K562 (cell line): ENCODE measurements at regions not wholly inside any gene's neighbourhood (a gene's known extent, or its start where the extent isn't known, plus 50 kb on each side); places are given as distances from the start of the nearest gene placed in this dataset.

Experiments
- ATAC-seq: fragments of 200-7000 bp; cut with Tn5 transposase; 3 replicates; pipeline ENCODE4 v1.9.1; 2020; ENCODE audit warnings: moderate library complexity
- BruUV-seq: library from RNA; stranded (reverse); fragments of 400-500 nt; replicated peaks from 2 replicates; lab custom pipeline; 2021; lab: Mats Ljungman, UMichigan
- CTCF ChIA-PET: fragments of 300-600 bp; formaldehyde crosslinking; extraction: SDS; loops from one replicate; lab custom pipeline; 2021; ENCODE audit warnings: low intra/inter-chr PET ratio; lab: Yijun Ruan, JAX
- POLR2A ChIA-PET: fragments of 300-600, 350-650 bp; sonication (Branson Sonifier 250); formaldehyde crosslinking; extraction: SDS; loops from one replicate; lab custom pipeline; 2021; ENCODE audit warnings: antibody characterized with exemption, inconsistent platforms; lab: Yijun Ruan, JAX
- DNase-seq, 4 experiments: peaks; one replicate each; pipeline versions ENCODE4 v3.0.0 to v3.0.0-alpha.2; 2011 to 2018; ENCODE audit warnings: low spot score in 3 of 4, mixed read lengths in 3 of 4; ENCODE audit errors: extremely low read depth in 1 of 4
- FAIRE-seq: peaks from 2 replicates; lab custom pipeline; 2011; peaks lifted over from hg19 to GRCh38; lab: Jason Lieb, UNC
- H2AFZ ChIP-seq: 2 replicates; pipeline ENCODE4 v1.6.0; 2011; ENCODE audit warnings: low read depth, low read length, control low read depth, inconsistent platforms
- H3K27ac ChIP-seq: fragments of 200-600 bp; 3 replicates; pipeline ENCODE4 v1.8.0; 2011; ENCODE audit warnings: low read depth, mild to moderate bottlenecking, control low read depth, inconsistent platforms, low read length, moderate library complexity, mixed read lengths; ENCODE audit errors: extremely low read depth
- H3K27me3 ChIP-seq, 2 experiments: fragments of 300-600 bp in 1 of 2; 2 replicates in 1 of 2; 3 replicates in 1 of 2; pipeline versions ENCODE4 v1.6.0 to v1.8.0; 2011; ENCODE audit warnings: inconsistent platforms in 2 of 2, low read length in 2 of 2, mild to moderate bottlenecking in 1 of 2, mixed read lengths in 1 of 2, moderate library complexity in 1 of 2; ENCODE audit not compliant: control insufficient read depth in 2 of 2, insufficient read depth in 2 of 2
- H3K36me3 ChIP-seq: fragments of 300-600 bp; 3 replicates; pipeline ENCODE4 v1.8.0; 2011; ENCODE audit warnings: mild to moderate bottlenecking, low read length, inconsistent platforms; ENCODE audit not compliant: control insufficient read depth, insufficient read depth
- H3K4me1 ChIP-seq, 2 experiments: fragments of 200-600 bp in 1 of 2; replicated peaks in 1 of 2; 2 replicates in 1 of 2; 3 replicates in 1 of 2; pipeline versions ENCODE4 v1.5.1 to v1.8.0; 2011; ENCODE audit warnings: inconsistent platforms in 2 of 2, low read length in 2 of 2, mild to moderate bottlenecking in 1 of 2, mixed read lengths in 1 of 2, moderate library complexity in 1 of 2; ENCODE audit not compliant: control insufficient read depth in 2 of 2, insufficient read depth in 2 of 2
- H3K4me2 ChIP-seq: 2 replicates; pipeline ENCODE4 v1.6.1; 2011; ENCODE audit warnings: low read length, control low read depth, inconsistent platforms, mixed read lengths; ENCODE audit not compliant: insufficient read depth
- H3K4me3 ChIP-seq: fragments of 200-600 bp; sonication (generic), shearing (Covaris generic); 2 replicates; pipeline ENCODE4 v1.5.1; 2016; ENCODE audit warnings: control low read depth, inconsistent platforms
- H3K79me2 ChIP-seq: fragments of 200-600 bp; 3 replicates; pipeline ENCODE4 v1.8.0; 2011; ENCODE audit warnings: low read length, inconsistent platforms; ENCODE audit not compliant: control insufficient read depth, insufficient read depth
- H3K9ac ChIP-seq, 2 experiments: 2 replicates each; pipeline versions ENCODE4 v1.6.0 to v1.6.1; 2011; ENCODE audit warnings: low read depth in 2 of 2, low read length in 2 of 2, control low read depth in 1 of 2, inconsistent platforms in 1 of 2, mild to moderate bottlenecking in 1 of 2, mixed read lengths in 1 of 2; ENCODE audit not compliant: insufficient read depth in 1 of 2
- H3K9me1 ChIP-seq: one replicate; pipeline ENCODE4 v1.6.0; 2011; ENCODE audit warnings: inconsistent platforms, mild to moderate bottlenecking, low read length, moderate library complexity; ENCODE audit not compliant: control insufficient read depth, insufficient read depth
- H3K9me3 ChIP-seq: replicated peaks from 2 replicates; pipeline ENCODE4 v1.5.1; 2011; ENCODE audit warnings: low read depth, low read length, inconsistent platforms; ENCODE audit not compliant: control insufficient read depth, insufficient read depth
- H4K20me1 ChIP-seq: replicated peaks from 2 replicates; pipeline ENCODE4 v1.6.1; 2011; ENCODE audit warnings: low read length, inconsistent platforms, mixed read lengths; ENCODE audit not compliant: control insufficient read depth, insufficient read depth
- CBX2 ChIP-seq: fragments of 200-600 bp; sonication (generic); IDR thresholded peaks from one replicate; pipeline ENCODE4 v1.6.1; 2012; ENCODE audit warnings: mild to moderate bottlenecking, low read length, inconsistent platforms; ENCODE audit not compliant: insufficient read depth, poor library complexity, severe bottlenecking
- CEBPB ChIP-seq: fragments of 450-650 bp; IDR thresholded peaks from 2 replicates; pipeline ENCODE4 v1.6.1; 2016; ENCODE audit warnings: missing genetic modification characterization, missing compliant biosample characterization
- CGGBP1 ChIP-seq: fragments of 250-450 bp; sonication (Bioruptor Pico); IDR thresholded peaks from 2 replicates; pipeline ENCODE4 v1.9.0; 2021; ENCODE audit warnings: mild to moderate bottlenecking
- CREB1 ChIP-seq, 2 experiments: sonication (generic) in 1 of 2; formaldehyde crosslinking in 1 of 2; IDR thresholded peaks; 2 replicates each; pipeline versions ENCODE4 v1.6.1 to v1.8.0; 2012 to 2022; ENCODE audit warnings: inconsistent platforms in 1 of 2, mild to moderate bottlenecking in 1 of 2, missing genetic modification reagents in 1 of 2, moderate library complexity in 1 of 2
- CREM ChIP-seq: IDR thresholded peaks from 2 replicates; pipeline ENCODE4 v1.6.1; 2014; ENCODE audit warnings: antibody characterized with exemption, low read depth
- DPF2 ChIP-seq: fragments of 450-650 bp; IDR thresholded peaks from 2 replicates; pipeline ENCODE4 v1.6.1; 2016
- FOXM1 ChIP-seq, 2 experiments: fragments of 450-650 bp in 1 of 2; sonication (generic) in 1 of 2; formaldehyde crosslinking in 1 of 2; IDR thresholded peaks; 2 replicates each; pipeline versions ENCODE4 v1.6.1 to v1.9.0; 2017 to 2022; ENCODE audit warnings: low read depth in 2 of 2, mild to moderate bottlenecking in 2 of 2, missing genetic modification reagents in 1 of 2, moderate library complexity in 1 of 2
- FOXO4 ChIP-seq: fragments of 450-650 bp; formaldehyde crosslinking; IDR thresholded peaks from 2 replicates; pipeline ENCODE4 v1.4.0; 2020; ENCODE audit warnings: mild to moderate bottlenecking, moderate library complexity
- PHF8 ChIP-seq: fragments of 200-600 bp; sonication (generic); IDR thresholded peaks from 2 replicates; pipeline ENCODE4 v1.6.1; 2012; ENCODE audit warnings: mixed run types, mild to moderate bottlenecking, inconsistent platforms, low read length, moderate library complexity, borderline replicate concordance
- PRPF4 ChIP-seq: fragments of 200-400 bp; formaldehyde crosslinking; IDR thresholded peaks from one replicate; pipeline ENCODE4 v1.6.1; 2017; ENCODE audit warnings: low read length, low read depth, mild to moderate bottlenecking; ENCODE audit not compliant: insufficient read depth, poor library complexity, severe bottlenecking
- RHOXF2B ChIP-seq: fragments of 250-450 bp; sonication (Bioruptor Pico); conservative IDR thresholded peaks from 2 replicates; pipeline ENCODE4 v1.5.1; 2021
- SAFB2 ChIP-seq: fragments of 200-400 bp; formaldehyde crosslinking; IDR thresholded peaks from 2 replicates; pipeline ENCODE4 v1.6.1; 2018; ENCODE audit warnings: borderline replicate concordance, low read length, low read depth, moderate library complexity; ENCODE audit not compliant: severe bottlenecking
- SP2 ChIP-seq: IDR thresholded peaks from 2 replicates; pipeline ENCODE4 v1.6.1; 2011; ENCODE audit warnings: mild to moderate bottlenecking, low read depth, low read length, moderate library complexity; ENCODE audit not compliant: poor library complexity, severe bottlenecking; ENCODE audit errors: extremely low read depth
- ZNF347 ChIP-seq: fragments of 450-650 bp; formaldehyde crosslinking; IDR thresholded peaks from 2 replicates; pipeline ENCODE4 v1.4.0; 2020; ENCODE audit warnings: low read depth, mild to moderate bottlenecking, moderate library complexity
- ZNF75A ChIP-seq: fragments of 450-650 bp; formaldehyde crosslinking; IDR thresholded peaks from 2 replicates; pipeline ENCODE4 v1.4.0; 2020; ENCODE audit warnings: mild to moderate bottlenecking
- WGBS: fragments of 100-300 bp; shearing (Covaris generic); methylation state at CpG from one replicate; pipeline ENCODE4 v1.1.6; 2016; ENCODE audit warnings: low coverage, mixed read lengths; ENCODE audit not compliant: insufficient coverage; ENCODE audit errors: missing lambda C conversion rate; 5-methylcytosine and 5-hydroxymethylcytosine counted together
- in situ Hi-C: fragments of 300-500 bp; cut with MboI; formaldehyde crosslinking; loops from 4 replicates; pipeline ENCODE4 v1.15.0; 2018; ENCODE audit warnings: inconsistent platforms, mixed read lengths
- intact Hi-C: fragments of 100-400 bp; cut with micrococcal nuclease; formaldehyde crosslinking; loops from 2 replicates; pipeline ENCODE4 v1.14.2; 2022

- H3K27me3 ChIP-seq: peaks cover 21 to 31% of the 10 kb centered on the region in 2 experiments; a peak in 4 of 5 replicates
- no peak for ATAC-seq
- H3K36me3 ChIP-seq: no peaks in the 10 kb centered on the region
- H3K79me2 ChIP-seq: no peaks in the 10 kb centered on the region
- intact Hi-C loops: no loop called here
- H3K9ac ChIP-seq: no peak overlapping the region
- no peak overlapping the region for H3K4me3 ChIP-seq
- no peak overlapping the region for H3K4me2 ChIP-seq
- no peaks in the 10 kb centered on the region for H3K9me3 ChIP-seq
- no peak for FAIRE-seq
- ChIA-PET POLR2A (no interaction called here), CTCF (no interaction called here)
- no peaks in the 10 kb centered on the region for H3K9me1 ChIP-seq
- no peaks in the 10 kb centered on the region for H3K4me1 ChIP-seq
- H4K20me1 ChIP-seq: no peaks in the 10 kb centered on the region
- in situ Hi-C loops: no loop called here
- no peak for TF ChIP-seq CREM
- TF ChIP-seq ZNF75A (CRISPR knock-in tag): no peak
- TF ChIP-seq CEBPB (tag): no peak
- no peak for TF ChIP-seq ZNF347 (CRISPR knock-in tag)
- TF ChIP-seq CBX2: no peak
- no peak for DNase-seq
- no peak overlapping the region for H3K27ac ChIP-seq
- WGBS: 0% methylated on average over 6 of the region's 6 CpGs
- BruUV-seq: no TSS peak
- H2AFZ ChIP-seq: no peak overlapping the region
Measured at GRCh38 chr18:22314001-22314400, 103.7 kb downstream of the CTAGE1 start.

GRCh38 chr18:22311301-22311700, 106.4 kb downstream of the CTAGE1 start:
- H3K27me3 ChIP-seq: peaks cover 15 to 21% of the 10 kb centered on the region in 2 experiments; a peak in 4 of 5 replicates
- no peak overlapping the region for H3K4me3 ChIP-seq
- no peak overlapping the region for H2AFZ ChIP-seq
- H4K20me1 ChIP-seq: no peaks in the 10 kb centered on the region
- H3K9me3 ChIP-seq: no peaks in the 10 kb centered on the region
- DNase-seq (no peak), FAIRE-seq (no peak), ATAC-seq (no peak)
- H3K4me2 ChIP-seq: no peak overlapping the region
- POLR2A ChIA-PET: no interaction called here
- WGBS: 0% methylated on average over 5 of the region's 5 CpGs
- CTCF ChIA-PET: no interaction called here
- H3K9ac ChIP-seq: no peak overlapping the region
- H3K9me1 ChIP-seq: no peaks in the 10 kb centered on the region
- no TSS peak for BruUV-seq
- no peaks in the 10 kb centered on the region for H3K4me1 ChIP-seq
- no peak overlapping the region for H3K27ac ChIP-seq
- in situ Hi-C loops: no loop called here
- H3K79me2 ChIP-seq: no peaks in the 10 kb centered on the region
- H3K36me3 ChIP-seq: no peaks in the 10 kb centered on the region
- intact Hi-C loops: no loop called here
- no peak for TF ChIP-seq DPF2
- TF ChIP-seq SAFB2: no peak
- TF ChIP-seq FOXO4: no peak
- no peak for TF ChIP-seq PRPF4
- TF ChIP-seq CREB1 (IDR thresholded peaks at IDR 0.05): no peak
- TF ChIP-seq CREB1 (CRISPR knock-in tag; IDR thresholded peaks at IDR 0.05): no peak
- TF ChIP-seq RHOXF2B (CRISPR knock-in tag): no peak
- no peak for TF ChIP-seq CGGBP1 (CRISPR knock-in tag)
- no peak for TF ChIP-seq PHF8
- TF ChIP-seq SP2: no peak
- TF ChIP-seq FOXM1 (IDR thresholded peaks at IDR 0.05; ENCODE audit: low read depth): no peak
- no peak for TF ChIP-seq FOXM1 (CRISPR knock-in tag; IDR thresholded peaks at IDR 0.05; ENCODE audit: low read depth)
